ENCODE measurements at regions not wholly inside any gene's neighbourhood (a gene's known extent, or its start where the extent isn't known, plus 50 kb on each side); places are given as distances from the start of the nearest gene placed in this dataset.

GRCh38 chrX:96433409-96434077 is 251.1 kb upstream of the DIAPH2 start:
- no peak for DNase-seq (ENCODE audit: low read depth)
- CTCF ChIA-PET = interaction anchor here (1.2 kb wide), 1 partner anchor 13 kb away, joined by 4 read pairs; no protein-coding TSS in a partner anchor
- TF ChIP-seq CTCF (IDR thresholded peaks at IDR 0.05; ENCODE audit: insufficient read depth, low read depth, low read length) = no peak

GRCh38 chrX:96435378-96436035 is 249.1 kb upstream of the DIAPH2 start:
- ChIA-PET CTCF (interaction anchor here (0.6 to 0.7 kb wide), 2 partner anchors 8 to 582 kb away, joined by 3 to 4 read pairs; no protein-coding TSS in a partner anchor), POLR2A (interaction anchor here (0.6 to 0.7 kb wide), 2 partner anchors 9 to 31 kb away, joined by 3 to 4 read pairs; no protein-coding TSS in a partner anchor)
- TF ChIP-seq CTCF (IDR thresholded peaks at IDR 0.05; ENCODE audit: insufficient read depth, low read depth, low read length) = no peak
- DNase-seq (ENCODE audit: low read depth) = no peak
- no peak overlapping the region for H3K4me3 ChIP-seq (ENCODE audit: low read depth, low read length)
- H3K36me3 ChIP-seq (ENCODE audit: control insufficient read depth, insufficient read depth, low read length) = no peaks in the 10 kb centered on the region
- H3K27me3 ChIP-seq (ENCODE audit: control insufficient read depth, insufficient read depth, low read length) = no peaks in the 10 kb centered on the region

More at GRCh38 chrX:96433409-96434077, 251.1 kb upstream of the DIAPH2 start:
- Histone ChIP-seq H3K36me3 (ENCODE audit: control insufficient read depth, insufficient read depth, low read length) (no peaks in the 10 kb centered on the region), H3K4me3 (ENCODE audit: low read depth, low read length) (no peak overlapping the region), H3K27me3 (ENCODE audit: control insufficient read depth, insufficient read depth, low read length) (no peaks in the 10 kb centered on the region)
- POLR2A ChIA-PET = no interaction called here

- no peaks in the 10 kb centered on the region for H3K27me3 ChIP-seq (ENCODE audit: control insufficient read depth, insufficient read depth, low read length)
- peak; percentile 28 for DNase-seq (ENCODE audit: low read depth)
- H3K4me3 ChIP-seq (ENCODE audit: low read depth, low read length) = no peak overlapping the region
- ChIA-PET CTCF (interaction anchor here (0.7 kb wide), 1 partner anchor 7 kb away, joined by 3 read pairs; no protein-coding TSS in a partner anchor), POLR2A (no interaction called here)
- TF ChIP-seq CTCF (IDR thresholded peaks at IDR 0.05; ENCODE audit: insufficient read depth, low read depth, low read length) = no peak
- no peaks in the 10 kb centered on the region for H3K36me3 ChIP-seq (ENCODE audit: control insufficient read depth, insufficient read depth, low read length)
These were observed 248.5 kb upstream of the DIAPH2 start for GRCh38 chrX:96436105-96436504.

GRCh38 chrX:96438803-96439202 is 245.8 kb upstream of the DIAPH2 start:
- no peaks in the 10 kb centered on the region for H3K27me3 ChIP-seq (ENCODE audit: control insufficient read depth, insufficient read depth, low read length)
- DNase-seq (ENCODE audit: low read depth) = no peak
- TF ChIP-seq CTCF (IDR thresholded peaks at IDR 0.05; ENCODE audit: insufficient read depth, low read depth, low read length) = no peak
- no peak overlapping the region for H3K4me3 ChIP-seq (ENCODE audit: low read depth, low read length)
- ChIA-PET POLR2A (no interaction called here), CTCF (no interaction called here)
- no peaks in the 10 kb centered on the region for H3K36me3 ChIP-seq (ENCODE audit: control insufficient read depth, insufficient read depth, low read length)

- CTCF ChIA-PET = no interaction called here
- Histone ChIP-seq H3K4me3 (ENCODE audit: low read depth, low read length) (no peak overlapping the region), H3K36me3 (ENCODE audit: control insufficient read depth, insufficient read depth, low read length) (no peaks in the 10 kb centered on the region), H3K27me3 (ENCODE audit: control insufficient read depth, insufficient read depth, low read length) (no peaks in the 10 kb centered on the region)
- TF ChIP-seq CTCF (IDR thresholded peaks at IDR 0.05; ENCODE audit: insufficient read depth, low read depth, low read length) = no peak
- POLR2A ChIA-PET = no interaction called here
- no peak for DNase-seq (ENCODE audit: low read depth)
These were observed 243.7 kb upstream of the DIAPH2 start for GRCh38 chrX:96440941-96441340.
